NCI-H2196 (cell line): ENCODE measurements at regions not wholly inside any gene's neighbourhood (a gene's known extent, or its start where the extent isn't known, plus 50 kb on each side); places are given as distances from the start of the nearest gene placed in this dataset.
"Not testable (repeated sequence)": the region's sequence is repeated elsewhere in the genome, so short reads cannot be mapped to it uniquely, and the experiment has no call there.

Experiments
- DNase-seq: peaks from one replicate; lab custom pipeline; 2025; ENCODE audit not compliant: unreplicated experiment; lab: John Stamatoyannopoulos, UW

DNA sequence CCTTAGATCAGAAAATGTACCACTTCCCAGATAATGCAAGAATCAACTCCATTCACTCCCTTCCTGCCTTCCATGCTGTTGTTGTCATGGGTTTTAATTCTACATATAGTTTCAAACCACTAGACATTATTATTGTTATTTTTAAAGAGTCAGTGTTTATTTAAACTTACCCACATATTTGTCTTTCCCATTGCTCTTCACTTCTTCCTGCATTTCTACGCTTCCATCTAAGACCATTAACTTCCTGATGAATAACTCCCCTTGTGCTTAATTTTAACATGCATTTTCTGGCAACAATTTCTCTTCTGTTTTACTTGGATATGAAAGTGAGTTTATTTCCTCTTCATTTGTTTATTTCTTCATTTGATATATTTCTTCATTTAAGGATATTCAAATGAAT is 127.1 kb upstream of the FHIT start:
- no peak for DNase-seq

DNA sequence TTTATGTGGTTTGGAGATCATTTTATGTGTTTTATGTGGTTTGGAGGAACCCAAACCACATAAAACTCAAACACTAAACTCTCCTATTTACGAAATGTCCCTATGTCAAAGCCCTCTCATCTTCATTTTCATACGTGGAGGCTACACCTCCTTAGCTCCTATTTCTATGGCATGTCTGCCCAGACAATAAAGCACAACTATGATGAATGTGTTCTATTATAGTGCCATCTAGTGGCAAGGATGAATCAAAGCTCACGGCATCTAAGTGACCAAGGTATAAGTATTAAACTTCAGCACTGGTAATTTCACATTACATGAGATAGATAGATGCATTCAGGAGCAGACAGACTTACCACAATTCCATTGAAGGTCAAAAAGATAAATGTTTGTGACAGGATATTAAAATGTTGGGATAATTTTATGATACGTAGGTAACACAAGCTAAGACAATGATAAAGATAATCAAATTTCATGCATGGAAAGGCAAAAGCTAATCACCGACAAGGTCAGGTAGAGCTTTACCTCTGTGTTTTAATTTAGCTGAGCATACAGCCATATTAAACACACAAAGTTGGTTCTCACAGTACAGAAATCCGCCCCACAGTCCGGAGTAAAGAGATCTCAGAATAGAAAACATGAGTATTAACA is 130.6 kb upstream of the FHIT start:
- DNase-seq = no peak

DNA sequence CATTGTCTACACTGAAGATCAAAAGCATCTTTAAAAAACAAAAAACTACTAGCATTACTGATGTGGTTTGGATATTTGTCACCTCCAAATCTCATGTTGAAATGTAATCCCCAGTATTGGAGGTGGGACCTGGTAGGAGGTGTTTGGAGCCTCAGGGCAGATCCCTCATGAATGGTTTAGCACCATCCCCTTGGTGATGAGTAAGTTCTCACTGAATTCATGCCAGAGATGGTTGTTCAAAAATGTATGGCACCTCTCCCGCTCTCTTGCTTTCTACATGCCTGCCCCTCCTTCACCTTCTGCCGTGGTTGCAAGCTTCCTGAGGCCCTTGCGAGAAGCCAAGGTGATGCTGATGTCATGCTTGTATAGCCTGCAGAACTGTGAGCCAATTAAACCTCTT is 136.6 kb upstream of the FHIT start:
- no peak for DNase-seq

DNA sequence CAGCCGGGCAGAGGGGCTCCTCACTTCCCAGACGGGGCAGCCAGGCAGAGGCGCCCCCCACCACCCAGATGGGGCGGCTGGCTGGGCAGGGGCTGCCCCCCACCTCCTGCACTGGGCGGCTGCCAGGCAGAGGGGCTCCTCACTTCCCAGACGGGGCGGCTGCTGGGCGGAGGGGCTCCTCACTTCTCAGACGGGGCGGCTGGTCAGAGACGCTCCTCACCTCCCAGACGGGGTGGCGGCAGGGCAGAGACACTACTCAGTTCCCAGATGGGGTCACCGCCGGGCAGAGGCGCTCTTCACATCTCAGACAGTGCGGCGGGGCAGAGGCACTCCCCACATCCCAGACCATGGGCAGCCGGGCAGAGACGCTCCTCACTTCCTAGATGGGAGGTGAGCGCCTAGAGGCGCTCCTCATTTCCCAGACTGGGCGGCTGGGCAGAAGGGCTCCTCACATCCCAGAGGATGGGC is 142.3 kb upstream of the FHIT start:
- DNase-seq = not testable (repeated sequence)

DNA sequence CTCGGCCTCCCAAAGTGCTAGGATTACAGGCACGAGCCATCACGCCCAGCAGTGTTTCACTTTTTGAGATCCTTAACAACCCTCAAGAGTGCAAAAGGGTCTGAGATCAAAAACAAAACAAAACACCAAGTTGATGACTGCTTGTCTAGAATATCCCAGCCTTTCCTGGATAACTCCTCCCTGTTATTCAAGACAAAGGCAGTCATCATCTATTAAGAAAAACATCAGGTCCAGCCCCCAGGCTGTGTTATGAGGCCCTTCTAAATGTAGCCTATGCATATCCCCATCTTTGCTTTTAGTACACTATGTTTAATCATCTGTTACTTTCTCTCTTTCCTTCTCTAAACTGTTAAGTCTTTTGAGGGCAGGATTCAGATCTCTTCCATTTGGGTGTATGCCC is 150.1 kb upstream of the FHIT start:
- no peak for DNase-seq

DNA sequence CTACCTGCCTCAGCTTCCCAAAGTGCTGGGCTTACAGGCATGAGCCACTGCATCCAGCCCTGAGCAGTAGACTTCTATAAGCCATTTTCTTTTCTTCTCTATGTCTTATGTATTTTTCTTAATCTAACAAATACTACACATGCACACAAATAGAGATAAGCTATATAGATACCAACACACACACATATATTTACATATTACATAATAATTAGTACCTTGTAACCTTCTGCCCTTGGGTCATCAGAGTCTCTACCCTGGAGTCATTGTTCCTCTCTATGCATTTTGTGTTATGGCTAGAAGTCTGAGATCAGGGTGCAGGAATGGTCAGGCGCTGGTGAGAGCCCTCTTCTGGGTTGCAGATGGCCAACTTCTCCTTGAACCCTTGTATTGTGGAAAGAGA is 154.0 kb upstream of the PTPRG start:
- no peak for DNase-seq

DNA sequence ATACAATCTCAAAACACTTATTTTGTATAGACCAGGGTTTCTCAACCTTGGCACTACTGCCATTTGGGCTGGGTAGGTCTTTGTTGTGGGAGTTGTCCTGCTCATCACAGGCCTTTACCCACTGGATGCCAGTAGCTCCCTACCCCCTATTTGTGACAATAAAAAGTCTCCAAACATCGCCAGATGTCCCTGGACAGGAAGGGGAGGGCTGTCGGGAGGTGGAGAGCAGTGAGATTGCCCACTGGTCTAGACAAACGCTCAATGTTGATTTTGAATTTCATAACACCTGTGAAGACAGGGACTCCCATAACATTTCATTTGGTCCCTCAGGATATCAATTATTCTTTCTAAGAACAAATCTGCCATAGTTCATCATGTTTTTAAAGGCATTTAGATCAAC is 151.7 kb upstream of the PTPRG start:
- DNase-seq = no peak

DNA sequence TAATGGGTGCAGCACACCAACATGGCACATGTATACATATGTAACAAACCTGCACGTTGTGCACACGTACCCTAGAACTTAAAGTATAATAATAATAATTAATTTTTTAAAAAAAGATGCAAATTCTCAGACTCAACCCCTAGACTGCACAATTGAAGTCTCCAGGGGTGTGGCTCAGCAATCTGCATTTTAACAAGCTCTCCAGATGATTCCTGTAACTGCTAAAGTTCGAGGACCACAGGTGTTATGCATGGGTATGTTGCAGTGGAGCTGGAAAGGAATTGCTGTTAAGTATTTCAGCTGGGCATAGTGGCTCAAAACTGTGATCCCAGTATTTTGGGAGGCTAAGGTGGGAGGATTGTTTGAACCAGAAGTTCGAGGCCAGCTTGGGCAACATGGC is 151.0 kb upstream of the PTPRG start:
- DNase-seq = not testable (repeated sequence)

DNA sequence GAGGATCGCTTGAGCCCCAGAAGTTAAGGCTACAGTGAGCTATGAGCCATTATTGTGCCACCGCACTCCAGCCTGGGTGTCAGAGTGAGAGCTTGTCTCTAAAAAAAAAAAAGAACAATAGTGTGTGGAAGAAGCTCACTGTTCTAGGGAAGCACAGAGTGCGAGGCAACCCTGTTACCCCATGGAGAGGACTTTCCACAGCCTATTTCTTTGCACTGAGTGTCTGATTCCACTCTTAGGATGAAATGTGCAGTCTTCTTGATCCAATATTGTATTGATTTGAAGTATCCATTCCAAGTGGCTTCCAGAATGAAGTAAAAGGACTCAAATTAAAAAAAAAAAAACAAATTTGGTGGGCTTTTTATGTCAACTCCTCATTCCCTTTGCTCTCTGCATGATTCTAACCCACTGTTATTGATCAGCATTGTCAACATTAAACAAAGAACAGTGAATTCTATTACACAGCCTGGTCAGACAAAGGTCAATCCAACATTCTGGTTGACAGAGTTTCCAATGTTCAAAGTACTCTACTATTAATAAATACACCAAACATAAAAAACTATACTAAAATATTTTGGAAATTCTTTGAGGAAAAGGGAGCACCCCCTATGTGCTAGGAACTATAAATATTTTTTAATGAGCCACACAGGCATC is 150.2 kb upstream of the PTPRG start:
- DNase-seq = no peak

DNA sequence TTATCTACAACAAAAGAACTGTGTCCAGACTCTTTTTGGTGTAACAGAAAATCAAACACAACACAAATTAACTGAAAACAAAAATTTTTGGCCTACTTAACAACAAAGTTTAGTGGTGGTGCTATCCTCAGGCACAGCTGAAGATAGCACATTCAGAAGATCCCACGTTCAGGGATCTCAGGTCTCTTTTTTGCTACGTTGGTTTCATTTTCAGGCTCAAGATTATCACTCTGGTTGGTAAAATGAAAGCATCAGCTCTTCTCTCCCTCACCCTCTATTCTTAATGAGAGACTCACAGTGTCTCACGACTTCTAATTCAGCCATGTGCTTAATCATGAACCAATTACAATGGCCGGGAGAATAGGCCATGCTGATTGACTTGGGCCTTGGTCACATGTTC is 146.9 kb upstream of the PTPRG start:
- no peak for DNase-seq

DNA sequence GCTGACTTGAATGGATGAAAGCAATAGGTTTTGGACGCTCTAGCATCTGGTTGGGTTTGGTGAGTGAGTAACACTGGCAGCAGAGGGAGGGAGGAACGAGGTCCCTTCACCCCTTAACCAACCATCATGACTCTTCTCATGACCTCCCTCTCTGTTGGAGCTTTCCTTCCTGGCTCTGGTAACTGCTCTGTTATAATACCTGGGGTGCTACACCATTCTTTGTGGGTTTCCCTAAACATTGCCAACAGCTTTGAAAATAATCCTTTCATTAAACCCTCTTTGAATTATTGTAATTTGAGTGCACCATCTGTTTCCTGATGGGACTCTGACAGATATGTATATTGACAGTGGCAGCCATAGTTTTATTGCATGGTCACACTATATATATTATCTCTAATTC is 146.2 kb upstream of the PTPRG start:
- no peak for DNase-seq

DNA sequence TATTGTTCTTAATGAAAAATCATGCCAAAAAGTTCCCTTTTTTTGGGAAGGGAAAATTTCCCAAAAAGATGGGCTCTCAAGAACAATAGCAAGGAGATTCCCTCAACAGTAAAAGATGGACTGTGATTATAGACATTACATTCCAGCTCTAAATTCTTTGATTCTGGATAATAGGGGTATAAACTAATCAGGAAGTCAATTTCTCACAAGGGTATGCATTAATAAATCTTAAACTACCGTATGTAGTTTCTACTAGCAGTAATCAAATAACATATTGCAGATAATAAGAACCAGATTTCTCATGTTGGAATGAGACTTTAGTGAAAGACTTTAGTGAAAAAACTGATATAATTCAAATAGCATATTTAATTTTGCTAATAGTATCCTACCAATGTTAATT is 144.8 kb upstream of the PTPRG start:
- DNase-seq = no peak

DNA sequence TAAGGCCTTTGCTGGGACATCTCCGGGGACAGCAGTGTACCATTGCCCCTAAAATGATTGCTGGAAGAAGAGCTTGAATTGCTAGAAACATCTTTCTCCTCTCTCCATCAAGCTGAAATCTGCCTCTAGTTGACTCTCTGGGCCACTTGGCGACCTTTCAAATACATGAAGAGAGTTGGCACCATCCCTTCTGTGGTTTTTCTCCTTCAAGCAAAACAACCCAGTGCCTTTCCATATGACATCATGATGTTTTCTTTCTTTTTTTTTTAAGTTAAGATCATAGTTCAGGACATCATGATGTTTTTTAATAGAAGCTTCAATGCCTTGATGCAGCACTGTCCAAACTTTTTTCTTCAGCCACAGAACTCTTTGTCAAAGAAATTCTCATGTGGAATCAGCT is 144.0 kb upstream of the PTPRG start:
- DNase-seq = no peak

DNA sequence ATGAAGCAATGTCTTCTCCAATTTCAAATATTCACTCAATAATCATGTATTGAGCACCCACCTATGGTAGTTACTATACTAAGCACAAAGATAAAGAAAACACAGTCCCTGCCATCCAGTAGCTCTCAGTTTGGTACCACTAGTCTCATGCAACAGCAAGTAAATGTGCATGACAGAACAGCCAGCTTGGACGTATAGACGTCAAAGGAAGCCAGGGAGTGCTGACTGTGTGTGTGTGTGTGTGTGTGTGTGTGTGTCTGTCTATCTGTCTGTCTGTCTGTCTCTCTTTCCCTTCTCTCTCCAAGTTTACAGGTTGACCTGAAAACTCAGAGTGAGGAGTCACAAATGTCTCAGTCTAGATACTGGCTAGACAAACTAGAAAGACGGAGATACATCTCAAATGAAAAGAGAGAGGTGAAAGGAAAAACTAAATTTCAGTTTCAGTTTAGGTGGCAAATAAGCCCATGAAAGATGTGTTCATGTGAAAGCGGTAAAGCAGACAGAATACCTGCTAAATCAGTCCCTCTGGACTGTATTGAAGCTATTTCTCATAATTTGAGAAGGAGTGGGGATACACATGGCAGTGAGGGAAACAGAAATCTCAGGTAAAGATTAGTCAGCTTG is 141.1 kb upstream of the PTPRG start:
- DNase-seq = no peak

DNA sequence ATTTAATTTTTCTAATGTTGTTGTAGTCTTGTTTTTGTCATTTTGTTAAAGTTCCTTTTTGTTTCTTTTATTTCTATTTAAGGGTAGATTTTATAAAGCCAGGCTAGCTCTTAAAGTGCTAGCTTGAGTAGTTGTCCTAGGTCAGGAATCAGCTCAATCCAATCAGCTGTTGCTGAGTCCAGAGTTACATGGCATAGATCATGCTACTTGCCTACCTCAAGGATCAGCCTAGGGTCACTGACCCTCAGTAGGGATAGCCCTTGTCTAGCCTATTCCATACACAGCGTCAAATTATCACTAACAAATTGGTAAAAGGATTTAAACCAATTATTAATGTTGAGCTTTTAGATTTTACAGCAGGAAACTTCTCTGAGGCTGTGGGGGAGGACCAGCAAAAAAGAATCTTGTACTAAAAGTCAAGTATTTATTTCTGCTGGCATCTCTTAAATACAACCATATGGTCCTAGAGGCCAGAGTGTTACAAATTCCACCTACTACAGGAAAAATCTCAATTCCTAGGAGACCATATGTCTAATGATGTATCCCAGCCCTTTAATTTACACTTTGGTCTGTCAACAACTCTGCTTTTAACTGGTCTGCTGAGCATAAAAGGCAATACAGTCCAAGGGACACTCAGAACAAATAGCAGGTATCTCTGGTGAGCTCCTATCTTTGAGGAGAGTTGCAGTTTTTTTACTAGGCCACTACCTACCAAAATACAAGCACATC is 138.3 kb upstream of the PTPRG start:
- no peak for DNase-seq

DNA sequence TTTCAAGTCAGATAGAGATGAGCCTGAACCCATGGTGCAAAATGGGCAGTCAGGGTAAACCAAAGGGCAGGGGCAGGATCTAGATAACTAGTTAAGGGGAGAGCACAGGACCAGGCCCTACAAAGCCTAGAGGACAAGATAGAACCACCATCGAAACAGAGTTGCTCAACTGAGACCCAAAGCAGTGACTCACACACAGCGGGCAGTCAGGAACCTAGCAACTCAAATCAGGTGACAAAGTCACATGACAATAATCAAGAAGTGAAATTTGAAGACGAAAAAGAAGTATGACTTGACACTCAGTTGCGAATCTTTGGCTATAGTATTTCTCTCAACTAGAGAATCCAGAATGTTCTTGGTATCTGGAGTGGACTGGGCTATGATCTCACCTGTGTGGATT is 136.0 kb upstream of the PTPRG start:
- no peak for DNase-seq

DNA sequence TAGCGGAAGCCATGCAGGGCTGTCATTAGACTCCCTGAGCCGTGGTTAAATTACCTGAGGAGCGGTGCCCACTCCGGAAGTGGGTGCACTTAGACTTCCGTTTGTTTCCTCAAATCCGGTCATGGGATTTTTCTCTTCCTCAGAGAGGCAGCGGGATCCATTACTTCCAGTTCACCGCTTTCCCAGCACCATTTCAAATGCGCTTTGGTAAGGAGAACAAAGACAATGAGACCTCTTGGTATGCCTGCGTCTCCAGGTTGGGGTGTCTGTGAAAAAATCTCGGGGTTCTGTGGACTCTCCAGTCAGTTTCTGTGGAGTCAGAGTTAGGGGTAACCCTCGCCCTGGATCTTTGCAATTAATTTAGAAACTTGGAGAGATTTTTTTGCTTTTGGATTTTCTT is 132.3 kb upstream of the PTPRG start:
- no peak for DNase-seq

DNA sequence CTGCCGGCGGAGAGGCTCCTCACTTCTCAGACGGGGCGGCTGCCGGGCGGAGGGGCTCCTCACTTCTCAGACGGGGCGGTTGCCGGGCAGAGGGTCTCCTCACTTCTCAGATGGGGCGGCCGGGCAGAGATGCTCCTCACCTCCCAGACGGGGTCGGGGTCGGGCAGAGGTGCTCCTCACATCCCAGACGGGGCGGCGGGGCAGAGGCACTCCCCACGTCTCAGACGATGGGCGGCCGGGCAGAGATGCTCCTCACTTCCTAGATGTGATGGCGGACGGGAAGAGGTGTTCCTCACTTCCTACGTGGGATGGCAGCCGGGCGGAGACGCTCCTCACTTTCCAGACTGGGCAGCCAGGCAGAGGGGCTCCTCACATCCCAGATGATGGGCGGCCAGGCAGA is 126.5 kb upstream of the PTPRG start:
- not testable (repeated sequence) for DNase-seq

DNA sequence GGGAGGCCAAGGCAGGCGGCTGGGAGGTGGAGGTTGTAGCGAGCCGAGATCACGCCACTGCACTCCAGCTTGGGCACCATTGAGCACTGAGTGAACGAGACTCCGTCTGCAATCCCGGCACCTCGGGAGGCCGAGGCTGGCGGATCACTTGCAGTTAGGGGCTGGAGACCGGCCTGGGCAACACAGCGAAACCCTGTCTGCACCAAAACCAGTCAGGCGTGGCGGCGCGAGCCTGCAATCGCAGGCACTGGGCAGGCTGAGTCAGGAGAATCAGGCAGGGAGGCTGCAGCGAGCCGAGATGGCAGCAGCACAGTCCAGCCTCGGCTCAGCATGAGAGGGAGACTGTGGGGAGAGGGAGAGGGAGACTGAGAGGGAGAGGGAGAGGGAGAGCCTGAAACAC is 126.0 kb upstream of the PTPRG start:
- not testable (repeated sequence) for DNase-seq

DNA sequence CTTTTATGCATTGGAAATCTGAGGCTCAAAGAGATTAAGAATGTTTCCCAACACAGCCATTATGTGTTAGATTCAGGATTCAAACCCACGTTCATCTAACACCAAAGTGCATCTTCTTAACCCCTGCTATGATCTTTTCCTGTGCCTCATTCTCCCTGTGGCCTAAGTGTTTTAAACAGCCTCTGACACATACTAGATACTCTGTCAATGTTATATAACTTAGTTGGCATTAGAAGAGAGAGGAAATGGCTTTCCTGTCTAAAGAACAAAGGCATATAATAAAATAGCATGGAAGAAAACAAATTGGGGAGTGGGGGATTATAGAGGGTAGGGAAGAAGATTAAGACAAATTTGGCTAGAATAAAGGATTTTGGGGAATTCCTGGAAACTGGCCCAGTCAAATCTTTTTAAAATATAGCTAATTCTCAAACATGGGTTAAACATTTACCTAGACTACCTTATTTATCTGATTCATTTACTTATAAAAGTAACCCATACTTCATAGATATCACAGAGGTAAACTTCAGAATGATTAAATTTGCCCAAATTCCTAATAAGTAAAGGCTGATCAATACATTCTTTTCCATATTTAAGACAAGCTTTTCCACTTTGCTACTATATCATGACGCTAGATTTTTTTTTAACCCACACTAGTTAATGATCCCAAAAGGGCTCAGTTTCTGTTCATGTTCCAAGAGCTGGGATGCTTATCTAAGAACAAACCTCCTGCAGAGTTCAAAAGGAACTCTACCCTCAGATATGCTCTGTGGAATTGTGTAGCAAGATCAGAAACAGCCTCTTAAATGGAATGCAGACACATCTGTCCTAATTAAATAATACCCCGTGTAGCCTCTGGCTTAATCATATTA is 122.9 kb upstream of the PTPRG start:
- no peak for DNase-seq

DNA sequence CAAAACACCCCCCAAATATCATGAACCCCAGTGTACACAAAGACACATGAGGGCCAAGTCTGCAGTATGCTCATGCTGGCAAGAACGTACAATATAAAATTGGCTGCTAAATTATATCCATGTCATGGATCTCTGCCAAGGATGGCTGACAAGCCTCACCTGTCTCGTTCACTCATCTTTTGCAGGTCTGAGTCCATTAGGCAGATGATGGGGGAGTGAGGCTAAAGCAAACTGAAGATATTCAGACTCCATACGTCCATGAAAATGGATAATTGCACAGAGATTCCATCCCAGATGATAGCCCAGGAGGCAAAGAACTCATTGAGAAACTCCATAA is 122.3 kb upstream of the PTPRG start:
- no peak for DNase-seq
